CD14-positive monocyte (primary cell): ENCODE measurements at regions not wholly inside any gene's neighbourhood (a gene's known extent, or its start where the extent isn't known, plus 50 kb on each side); places are given as distances from the start of the nearest gene placed in this dataset.

Source experiments
- DNase-seq, 3 donors: peaks; one replicate each; pipeline ENCODE4 v3.0.0-alpha.2; 2011 to 2022
- H2AFZ ChIP-seq: 2 replicates; pipeline ENCODE4 v1.6.0; 2012; ENCODE audit warnings: mild to moderate bottlenecking, low read depth, low read length, inconsistent platforms; ENCODE audit not compliant: insufficient read depth, poor library complexity, severe bottlenecking
- H3K27ac ChIP-seq, 2 donors: 1 replicate in 1 of 2; 2 replicates in 1 of 2; pipeline ENCODE4 v1.5.1; 2012 to 2013; ENCODE audit warnings: low read length in 2 of 2, control low read depth in 1 of 2, inconsistent platforms in 1 of 2, low read depth in 1 of 2, mild to moderate bottlenecking in 1 of 2
- H3K27me3 ChIP-seq, 2 donors: one replicate each; pipeline versions ENCODE4 v1.6.0 to v1.6.1; 2011 to 2013; ENCODE audit warnings: low read length in 2 of 2; ENCODE audit not compliant: control insufficient read depth in 2 of 2, insufficient read depth in 2 of 2
- H3K36me3 ChIP-seq, 2 donors: replicated peaks in 1 of 2; 1 replicate in 1 of 2; 2 replicates in 1 of 2; pipeline versions ENCODE4 v1.5.1 to v1.6.1; 2012 to 2013; ENCODE audit warnings: low read length in 2 of 2, control low read depth in 1 of 2, inconsistent platforms in 1 of 2, mild to moderate bottlenecking in 1 of 2; ENCODE audit not compliant: insufficient read depth in 2 of 2, control insufficient read depth in 1 of 2
- H3K4me1 ChIP-seq, 2 donors: 1 replicate in 1 of 2; 2 replicates in 1 of 2; pipeline versions ENCODE4 v1.5.1 to v1.6.1; 2012 to 2013; ENCODE audit warnings: low read length in 2 of 2, control low read depth in 1 of 2, inconsistent platforms in 1 of 2, mild to moderate bottlenecking in 1 of 2, moderate library complexity in 1 of 2; ENCODE audit not compliant: insufficient read depth in 2 of 2, control insufficient read depth in 1 of 2
- H3K4me2 ChIP-seq: replicated peaks from 2 replicates; pipeline ENCODE3; 2012; ENCODE audit warnings: low read length, moderate library complexity, mild to moderate bottlenecking; ENCODE audit not compliant: poor library complexity, severe bottlenecking; ENCODE audit errors: extremely low read depth
- H3K4me3 ChIP-seq, 3 experiments: fragments of 200-600 bp in 1 of 3; sonication (generic) in 1 of 3; replicated peaks in 1 of 3; 1 replicate in 2 of 3; 2 replicates in 1 of 3; pipeline ENCODE4 v1.5.1; 2011 to 2013; ENCODE audit warnings: low read length in 3 of 3, mild to moderate bottlenecking in 3 of 3, control low read depth in 2 of 3, low read depth in 2 of 3, inconsistent platforms in 1 of 3, moderate library complexity in 1 of 3
- H3K79me2 ChIP-seq: 2 replicates; pipeline ENCODE4 v1.6.0; 2012; ENCODE audit warnings: mild to moderate bottlenecking, control low read depth, inconsistent platforms, low read length, moderate library complexity; ENCODE audit not compliant: insufficient read depth
- H3K9ac ChIP-seq: 2 replicates; pipeline ENCODE4 v1.6.0; 2017; ENCODE audit warnings: low read length, mild to moderate bottlenecking; ENCODE audit not compliant: insufficient read depth, poor library complexity, severe bottlenecking
- H3K9me3 ChIP-seq, 2 donors: replicated peaks in 1 of 2; 1 replicate in 1 of 2; 2 replicates in 1 of 2; pipeline versions ENCODE4 v1.5.1 to v1.6.1; 2012 to 2013; ENCODE audit warnings: low read length in 2 of 2, control low read depth in 1 of 2; ENCODE audit not compliant: control insufficient read depth in 1 of 2, insufficient read depth in 1 of 2
- H4K20me1 ChIP-seq: 2 replicates; pipeline ENCODE4 v1.6.0; 2012; ENCODE audit warnings: mild to moderate bottlenecking, low read length, control low read depth, moderate library complexity; ENCODE audit not compliant: insufficient read depth
- H3K27ac Mint-ChIP-seq, 7 donors: one replicate each; pipeline ENCODE4 v1.8.0; 2020; ENCODE audit warnings: mild to moderate bottlenecking in 7 of 7, mixed read lengths in 7 of 7, moderate library complexity in 6 of 7, inconsistent platforms in 2 of 7
- H3K27me3 Mint-ChIP-seq, 3 donors: one replicate each; pipeline ENCODE4 v1.8.0; 2021 to 2022; ENCODE audit warnings: low read depth in 3 of 3, mild to moderate bottlenecking in 3 of 3, mixed read lengths in 3 of 3, moderate library complexity in 3 of 3, inconsistent platforms in 1 of 3
- H3K36me3 Mint-ChIP-seq, 2 donors: one replicate each; pipeline ENCODE4 v1.8.0; 2020; ENCODE audit warnings: mixed read lengths in 2 of 2, inconsistent platforms in 1 of 2, mild to moderate bottlenecking in 1 of 2
- H3K4me1 Mint-ChIP-seq: one replicate; pipeline ENCODE4 v1.8.0; 2020; ENCODE audit warnings: mild to moderate bottlenecking, mixed read lengths
- H3K4me3 Mint-ChIP-seq, 2 donors: one replicate each; pipeline ENCODE4 v1.8.0; 2020; ENCODE audit warnings: mild to moderate bottlenecking in 2 of 2, mixed read lengths in 2 of 2, moderate library complexity in 1 of 2
- H3K9me3 Mint-ChIP-seq, 7 donors: one replicate each; pipeline ENCODE4 v1.8.0; 2020 to 2022; ENCODE audit warnings: mixed read lengths in 7 of 7, mild to moderate bottlenecking in 6 of 7, moderate library complexity in 6 of 7, inconsistent platforms in 2 of 7
- CTCF ChIP-seq: fragments of 200-600 bp; IDR thresholded peaks from one replicate; pipeline ENCODE4 v1.8.0; 2022; ENCODE audit warnings: antibody characterized with exemption, mild to moderate bottlenecking
- WGBS: methylation state at CpG from one replicate; pipeline ENCODE4 v1.1.5; 2013; ENCODE audit warnings: missing lambda C conversion rate; ENCODE audit not compliant: insufficient coverage; 5-methylcytosine and 5-hydroxymethylcytosine counted together
- intact Hi-C, 2 donors: fragments of 100-400 bp; cut with micrococcal nuclease; formaldehyde crosslinking; loops; one replicate each; pipeline versions ENCODE4 v1.15.0 to v1.15.1; 2023

- Histone ChIP-seq H3K4me2 (no peak overlapping the region), H3K79me2 (no peaks in the 10 kb centered on the region), H3K27ac (no peak overlapping the region), H2AFZ (no peak overlapping the region), H3K9ac (no peak overlapping the region), H4K20me1 (no peaks in the 10 kb centered on the region), H3K36me3 (no peaks in the 10 kb centered on the region), H3K27me3 (no peaks in the 10 kb centered on the region), H3K4me3 (no peak overlapping the region), H3K4me1 (no peaks in the 10 kb centered on the region), H3K9me3 (peaks cover 0 to under 1% of the 10 kb centered on the region in 2 donors)
- H3K27ac Mint-ChIP-seq, result peak overlapping the region in 1 of 7 donors; percentile 41
- peaks cover 0 to 13% (median 1%) of the 10 kb centered on the region in 7 donors for H3K9me3 Mint-ChIP-seq
- peaks cover under 1% of the 10 kb centered on the region for H3K4me1 Mint-ChIP-seq
- no peaks in the 10 kb centered on the region for H3K36me3 Mint-ChIP-seq
- no CpG with 5 or more reads among the region's 4 CpGs for WGBS
- intact Hi-C loops, result no loop called here
- no peak for TF ChIP-seq CTCF
- no peak overlapping the region for H3K4me3 Mint-ChIP-seq
- DNase-seq, result no peak
- H3K27me3 Mint-ChIP-seq, result peaks cover 4 to 12% (median 7%) of the 10 kb centered on the region in 3 donors
These were observed 376.1 kb downstream of the SEC14L1 start for GRCh38 chr17:77516902-77517301.

- DNase-seq, result no peak
- Mint-ChIP-seq H3K36me3 (no peaks in the 10 kb centered on the region), H3K9me3 (peaks cover 0 to 9% (median 0%) of the 10 kb centered on the region in 7 donors), H3K27ac (peak overlapping the region in 1 of 7 donors; percentile 50), H3K27me3 (peaks cover 7 to 15% (median 11%) of the 10 kb centered on the region in 3 donors), H3K4me1 (no peaks in the 10 kb centered on the region), H3K4me3 (no peak overlapping the region)
- Histone ChIP-seq H3K4me3 (no peak overlapping the region), H3K4me2 (no peak overlapping the region), H4K20me1 (no peaks in the 10 kb centered on the region), H3K79me2 (no peaks in the 10 kb centered on the region), H3K27me3 (no peaks in the 10 kb centered on the region), H3K9me3 (no peaks in the 10 kb centered on the region), H3K4me1 (no peaks in the 10 kb centered on the region), H3K9ac (no peak overlapping the region), H3K27ac (no peak overlapping the region), H2AFZ (no peak overlapping the region), H3K36me3 (no peaks in the 10 kb centered on the region)
- 100% methylated on average over 8 of the region's 13 CpGs for WGBS
- no peak for TF ChIP-seq CTCF
- intact Hi-C loops, result no loop called here
These were observed 380.3 kb downstream of the SEC14L1 start for GRCh38 chr17:77521076-77521475.
